CD4-positive, alpha-beta T cell treated with Interleukin-15 for 1 hour (primary cell): ENCODE measurements at regions not wholly inside any gene's neighbourhood (a gene's known extent, or its start where the extent isn't known, plus 50 kb on each side); places are given as distances from the start of the nearest gene placed in this dataset.
"Not testable (repeated sequence)": the region's sequence is repeated elsewhere in the genome, so short reads cannot be mapped to it uniquely, and the experiment has no call there.

ENCODE experiments used
- DNase-seq: peaks from one replicate; pipeline ENCODE4 v3.0.0-alpha.2; 2020

DNA sequence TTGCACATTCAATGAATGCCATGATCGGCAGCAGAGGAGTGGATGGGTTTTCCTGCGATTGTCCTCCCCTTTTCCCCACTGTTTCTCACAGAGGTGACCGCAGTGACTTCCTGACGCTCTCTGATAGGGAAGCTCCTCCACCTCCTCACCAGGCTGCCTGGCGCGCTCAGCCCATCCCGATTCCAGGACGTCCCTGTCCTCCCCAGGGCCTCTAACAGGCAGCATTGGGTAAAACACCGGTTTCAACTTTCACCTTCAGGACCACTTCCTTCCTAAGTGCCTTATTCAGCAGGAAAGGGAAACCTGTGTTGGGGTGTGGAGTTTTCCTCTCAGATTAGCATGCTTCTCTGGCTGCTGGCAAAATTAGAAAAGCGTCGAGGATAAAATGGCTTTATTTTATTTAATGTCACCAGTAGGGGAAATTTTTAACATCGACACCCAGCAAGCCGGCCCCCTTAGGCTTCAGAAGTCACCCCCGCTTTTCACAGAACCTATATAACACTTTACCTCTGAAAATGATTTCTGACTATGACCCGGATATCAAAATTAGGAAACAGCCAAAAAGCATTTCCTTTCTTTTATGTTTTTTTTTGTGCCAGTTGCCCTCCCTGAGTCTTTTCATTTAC is 570.4 kb upstream of the GJE1 start:
- no peak for DNase-seq

DNA sequence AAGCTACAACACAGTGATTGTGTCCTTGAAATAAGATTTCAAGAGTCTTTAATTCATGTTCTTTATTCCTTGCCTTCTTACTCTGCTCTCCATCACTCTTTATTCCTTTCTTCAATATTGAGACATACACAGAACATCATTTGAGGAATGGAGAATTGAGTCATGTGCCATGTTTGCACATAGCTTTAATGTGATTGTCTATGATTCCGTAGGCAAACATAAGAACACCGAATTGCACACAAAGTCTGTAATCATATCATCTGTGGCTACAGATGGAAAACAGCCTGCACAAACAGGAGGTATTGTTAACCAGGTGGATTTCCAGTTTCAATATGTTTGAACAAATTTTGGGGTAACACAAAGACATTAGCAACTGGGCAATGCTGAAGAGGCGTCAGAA is 571.6 kb upstream of the GJE1 start:
- no peak for DNase-seq

DNA sequence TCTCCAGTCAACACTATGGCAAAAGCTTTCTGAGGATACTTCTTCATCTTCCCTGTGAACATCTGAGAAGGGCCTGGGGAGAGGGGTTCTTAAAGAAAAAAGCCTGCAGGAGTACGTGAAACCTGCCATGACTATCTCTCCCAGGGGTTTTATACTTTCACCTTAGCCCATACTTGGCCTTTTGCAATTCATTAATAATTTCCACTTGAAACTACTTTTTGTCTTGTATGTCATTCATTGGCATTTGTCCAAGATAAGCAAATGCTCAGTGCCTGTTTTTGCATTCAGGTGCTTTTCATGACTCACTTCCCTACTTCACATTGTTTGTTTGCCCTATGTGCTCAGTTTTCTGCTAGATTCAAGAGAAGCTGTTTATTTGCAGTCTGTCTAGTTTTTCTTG is 580.3 kb upstream of the GJE1 start:
- no peak for DNase-seq

DNA sequence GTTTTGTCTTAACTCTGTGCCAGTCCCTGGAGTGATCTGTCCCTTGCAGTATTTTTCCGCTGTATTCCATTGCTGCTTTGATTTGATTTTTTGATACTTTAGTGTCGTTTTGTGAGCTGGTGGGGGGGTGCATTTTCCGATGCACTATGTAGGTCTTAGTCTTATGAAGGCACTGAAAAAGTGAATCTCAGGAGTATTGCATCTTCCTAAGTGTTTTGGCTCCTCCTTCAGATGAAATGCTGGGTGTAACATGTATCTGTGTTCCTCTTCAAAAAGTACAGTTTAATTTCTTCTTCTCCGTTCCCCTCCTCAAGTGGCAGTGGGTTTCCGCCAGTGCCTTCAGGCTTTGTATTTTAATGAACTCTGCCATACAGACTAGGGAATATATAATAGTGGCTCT is 580.7 kb upstream of the GJE1 start:
- no peak for DNase-seq

DNA sequence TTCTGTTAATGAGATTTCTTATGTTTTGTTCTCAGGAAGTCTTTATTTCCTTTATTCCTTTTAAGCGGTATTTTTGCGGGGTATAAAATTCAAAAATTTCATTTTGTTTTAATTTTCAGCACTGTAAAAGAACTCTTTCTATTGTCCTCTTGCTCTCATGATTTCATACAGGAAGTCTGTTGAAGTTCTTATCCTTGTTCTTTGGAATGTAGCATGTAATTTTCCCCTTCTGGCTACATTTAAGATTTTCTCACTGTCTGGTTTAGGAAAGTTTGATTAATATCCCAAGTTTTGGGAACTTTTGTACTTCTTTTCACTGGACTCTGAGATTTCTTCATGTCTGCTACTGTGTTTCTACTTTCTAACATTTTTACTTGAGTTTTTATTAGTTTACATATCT is 581.4 kb upstream of the GJE1 start:
- no peak for DNase-seq

DNA sequence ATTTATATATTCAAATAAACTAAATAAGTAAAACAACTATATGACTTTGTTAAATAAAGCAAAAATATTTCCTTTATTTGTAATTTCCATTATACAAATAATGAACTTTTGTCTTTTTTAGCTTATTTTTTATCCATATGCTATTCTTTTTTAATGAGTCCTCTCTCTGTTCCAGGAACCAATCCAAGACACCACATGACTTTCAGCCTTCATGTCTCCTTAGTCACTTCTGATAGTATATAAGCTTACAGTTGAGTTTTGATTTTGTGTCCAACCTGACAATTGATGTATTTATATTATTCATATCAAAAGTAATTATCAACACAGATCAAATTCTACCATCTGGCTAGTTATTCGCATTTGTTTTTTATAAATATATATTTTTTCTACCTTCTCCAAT is 582.3 kb upstream of the GJE1 start:
- no peak for DNase-seq

DNA sequence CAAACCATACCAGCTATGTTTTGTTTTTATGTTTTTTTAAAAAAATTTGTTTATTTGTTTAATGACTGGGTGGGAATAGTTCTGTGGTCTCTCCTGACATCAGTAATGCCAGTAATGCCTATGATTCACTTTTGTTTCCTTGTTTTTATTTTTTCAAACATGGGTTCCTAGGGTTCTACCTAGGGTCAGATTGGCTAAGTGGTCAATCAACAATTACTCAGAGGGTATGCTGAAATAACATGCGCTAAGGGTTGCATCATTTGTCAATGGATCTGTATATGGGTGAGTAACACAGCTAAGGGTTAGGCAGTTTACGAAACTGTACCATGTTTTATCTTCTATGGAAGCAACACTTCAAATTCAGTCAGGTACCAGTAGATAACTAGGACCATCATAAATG is 583.8 kb upstream of the GJE1 start:
- DNase-seq = no peak

DNA sequence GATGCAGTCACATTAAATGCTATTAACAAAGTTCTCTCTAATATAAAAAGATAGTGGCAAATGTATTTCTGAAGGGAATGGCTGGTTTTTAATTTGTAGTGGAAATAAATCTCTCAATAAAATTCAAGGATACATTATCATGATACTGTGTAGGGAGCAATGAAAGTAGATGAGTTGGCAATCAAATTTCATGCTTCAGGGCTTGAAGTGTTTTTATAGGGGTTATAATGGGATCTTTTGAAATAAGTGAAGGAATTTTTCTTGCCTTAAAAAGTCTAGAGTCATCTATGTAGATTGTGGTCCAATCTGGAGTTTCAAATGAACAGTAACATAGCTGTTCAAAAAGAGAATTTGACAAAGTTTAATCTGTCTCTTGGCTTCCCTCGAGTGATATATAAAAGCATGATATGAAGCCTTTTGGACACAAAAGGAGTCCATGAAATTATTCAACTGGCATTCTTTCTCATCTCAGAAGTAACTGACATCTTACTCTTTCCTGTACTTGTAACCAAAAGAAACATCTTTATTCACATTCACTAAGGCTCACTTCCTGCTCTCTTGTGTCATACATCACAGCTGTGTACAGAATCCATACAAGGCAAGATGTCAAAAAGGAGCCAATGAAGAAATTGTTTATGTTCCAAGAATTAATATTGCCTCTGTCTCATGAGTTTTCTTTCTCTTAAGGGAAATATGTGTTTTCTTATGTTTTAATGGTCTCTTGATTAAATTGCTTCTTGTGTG is 591.0 kb upstream of the GJE1 start:
- DNase-seq = no peak

DNA sequence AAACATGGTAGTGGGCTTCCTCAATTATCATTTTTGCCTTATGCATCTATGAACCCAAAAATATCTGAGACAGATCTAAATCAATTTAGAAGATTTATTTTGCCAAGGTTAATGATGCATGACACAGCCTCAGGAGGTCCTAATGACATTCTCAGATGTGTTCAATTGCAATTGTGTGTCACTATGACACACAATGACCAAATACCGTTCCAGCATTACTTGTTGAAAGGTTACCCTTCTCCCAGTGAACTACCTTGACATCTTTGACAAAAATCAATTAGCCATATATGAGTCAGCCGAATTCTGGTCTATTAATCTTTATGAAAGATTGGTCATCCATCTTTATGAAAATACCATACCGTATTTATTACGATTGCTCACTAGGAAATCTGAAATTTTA is 592.5 kb upstream of the GJE1 start:
- no peak for DNase-seq

DNA sequence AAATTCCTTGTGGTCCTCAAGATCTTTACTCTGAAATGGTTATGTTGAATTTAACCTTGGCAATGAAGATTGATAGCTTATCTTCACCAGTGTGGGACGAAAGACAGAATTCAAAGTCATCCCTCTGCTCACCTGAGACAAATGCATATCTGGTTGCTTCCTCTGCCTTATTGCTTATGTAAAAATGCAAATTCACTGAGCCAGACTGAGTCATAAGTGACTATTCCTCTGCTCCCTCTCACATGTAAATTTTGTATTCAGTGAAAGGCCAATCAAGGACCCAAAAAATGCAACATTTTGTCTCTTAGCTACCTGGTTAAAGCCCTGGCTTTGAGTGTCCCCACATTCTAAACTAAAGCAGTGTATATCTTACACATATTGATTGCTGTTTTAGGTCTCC is 593.1 kb upstream of the GJE1 start:
- DNase-seq = no peak

DNA sequence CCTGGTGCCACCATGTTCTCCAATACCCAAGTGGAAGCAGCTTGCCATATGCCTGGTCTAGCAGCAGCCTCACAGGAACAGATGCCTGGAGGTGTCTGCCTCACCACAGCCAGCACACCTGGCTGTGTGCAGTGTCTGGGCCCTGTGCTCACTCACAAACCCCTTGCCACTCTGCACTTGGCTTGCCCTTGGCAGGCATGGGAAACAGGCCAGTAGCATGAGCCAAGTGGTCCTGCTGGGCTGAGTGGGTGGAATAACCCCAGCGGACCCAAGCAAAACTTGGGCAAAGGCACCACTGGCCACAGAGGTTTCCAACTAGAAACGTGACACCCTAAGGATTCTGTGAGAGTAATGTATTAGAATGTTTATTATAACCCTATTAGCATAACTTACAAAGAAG is 600.5 kb upstream of the GJE1 start:
- no peak for DNase-seq

DNA sequence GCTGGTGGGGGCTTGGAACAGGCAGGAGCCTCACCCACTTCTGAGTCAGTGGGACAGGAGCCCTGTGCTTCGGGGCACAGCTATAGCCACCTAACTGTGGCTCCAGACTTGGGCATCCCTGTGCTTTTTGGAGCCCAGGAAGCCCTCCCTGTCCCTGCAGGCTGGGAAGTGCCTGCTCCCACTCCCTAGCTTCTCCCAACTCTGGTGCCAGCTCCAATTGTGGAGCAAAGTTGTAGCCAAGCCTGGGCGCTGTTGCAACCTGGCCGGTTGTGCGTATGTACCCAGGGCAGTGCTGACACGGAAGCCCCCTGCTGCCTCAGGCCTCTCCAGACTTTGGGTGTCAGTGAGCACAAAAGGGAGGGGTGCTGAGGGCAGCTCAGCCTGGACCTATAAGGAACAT is 601.7 kb upstream of the GJE1 start:
- DNase-seq = no peak

DNA sequence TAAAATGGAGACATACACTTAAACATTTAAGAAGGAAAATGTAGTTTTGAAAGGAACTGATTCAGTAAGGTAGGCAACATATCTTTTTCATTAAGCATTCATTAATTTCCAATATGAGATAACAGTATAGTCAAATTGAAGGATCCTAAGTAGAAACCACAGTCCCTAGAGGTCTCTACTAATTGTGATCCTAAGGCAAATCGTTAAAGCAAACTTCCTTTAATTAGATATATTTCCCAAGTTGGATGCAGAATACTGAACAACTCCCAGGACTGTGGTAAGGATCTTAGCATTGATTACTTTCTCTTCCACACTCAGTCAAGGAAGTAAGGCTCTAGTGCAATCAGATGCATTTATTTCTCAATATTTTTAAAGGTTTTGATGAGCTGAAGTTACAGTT is 604.1 kb upstream of the GJE1 start:
- no peak for DNase-seq

DNA sequence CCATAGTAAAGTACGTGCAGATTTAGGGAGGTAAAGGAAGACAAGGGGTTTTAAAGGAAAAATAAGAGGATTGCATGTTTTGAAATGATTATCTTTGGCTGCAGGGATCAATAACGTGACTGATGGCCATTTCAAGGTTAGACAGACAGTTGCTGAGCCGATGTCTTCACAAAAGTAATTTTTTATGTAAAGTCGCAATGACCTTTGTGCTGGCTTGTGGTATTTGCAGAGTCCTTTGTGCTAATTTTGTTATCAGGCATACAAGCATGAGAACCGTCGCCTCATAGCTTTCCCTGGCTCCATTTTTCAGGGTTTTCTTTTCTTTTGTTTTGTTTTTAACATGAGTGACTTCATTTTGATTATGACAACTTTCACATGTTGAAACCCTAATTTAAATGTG is 605.7 kb upstream of the GJE1 start:
- no peak for DNase-seq

DNA sequence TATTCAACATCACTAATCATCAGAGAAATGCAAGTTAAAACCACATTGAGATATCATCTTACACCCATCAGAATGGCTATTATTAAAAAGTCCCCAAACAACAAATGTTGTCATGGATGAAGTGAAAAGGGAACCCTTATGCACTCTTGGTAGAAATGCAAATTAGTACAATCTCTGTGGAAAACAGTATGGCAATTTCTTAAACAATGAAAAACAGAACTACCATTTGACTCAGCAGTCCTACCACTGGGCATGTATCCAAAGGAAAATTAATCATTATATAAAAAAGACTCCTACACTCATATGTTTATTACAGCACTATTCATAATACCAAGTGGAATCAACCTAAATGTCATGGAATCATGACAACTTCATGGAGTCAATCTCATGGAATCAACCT is 611.3 kb upstream of the GJE1 start:
- DNase-seq = no peak

DNA sequence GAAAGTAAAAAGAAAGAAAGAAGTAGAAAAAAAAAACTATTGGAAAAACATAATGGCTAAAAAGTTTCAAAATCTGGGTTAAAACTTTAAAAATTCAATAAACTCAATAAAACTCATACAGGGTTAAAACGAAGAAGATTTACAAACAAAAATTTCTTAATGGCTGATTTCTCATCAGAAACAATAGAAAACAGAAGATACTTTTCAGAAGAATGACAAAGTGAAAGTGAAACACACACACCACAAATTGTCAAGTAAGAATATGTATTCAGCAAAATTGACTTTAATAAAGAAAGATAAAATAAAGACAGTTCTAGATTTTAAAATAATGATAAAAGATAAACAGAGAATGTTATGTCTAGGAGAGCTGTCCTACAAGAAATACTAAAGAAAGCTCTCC is 618.9 kb upstream of the GJE1 start:
- no peak for DNase-seq

DNA sequence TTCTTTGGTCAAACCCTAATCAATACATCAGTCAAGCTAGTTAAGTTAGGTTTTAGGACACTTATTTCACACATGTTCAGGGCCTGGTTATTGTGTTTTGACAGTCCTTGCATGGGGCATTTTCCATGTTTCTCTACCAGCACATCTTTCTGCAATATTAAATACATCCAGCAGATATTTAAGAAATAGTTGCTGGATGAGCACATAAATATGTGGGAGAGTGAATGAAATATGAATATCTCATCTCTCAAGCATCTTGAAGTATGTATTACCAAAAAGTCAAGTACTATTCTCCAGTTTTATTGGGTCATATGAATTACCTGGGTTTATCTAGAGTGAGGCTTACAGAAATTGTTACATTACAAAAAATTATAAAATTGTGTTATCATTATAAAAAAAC is 621.9 kb upstream of the GJE1 start:
- no peak for DNase-seq

DNA sequence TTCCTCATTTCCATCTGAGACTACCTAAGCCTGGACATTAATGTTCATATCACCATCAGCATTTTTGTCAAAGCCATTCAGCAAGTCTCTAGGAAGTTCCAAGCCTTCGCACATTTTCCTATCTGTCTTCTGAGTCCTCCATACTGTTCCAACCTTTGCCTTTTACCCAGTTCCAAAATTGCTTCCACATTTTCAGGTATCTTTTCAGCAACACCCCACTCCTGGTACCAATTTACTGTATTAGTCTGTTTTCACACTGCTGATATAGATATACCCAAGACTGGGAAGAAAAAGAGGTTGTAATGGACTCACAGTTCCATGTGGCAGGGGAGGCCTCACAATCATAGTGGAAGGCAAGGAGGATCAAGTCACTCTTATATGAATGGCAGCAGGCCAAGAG is 626.7 kb upstream of the GJE1 start:
- not testable (repeated sequence) for DNase-seq

DNA sequence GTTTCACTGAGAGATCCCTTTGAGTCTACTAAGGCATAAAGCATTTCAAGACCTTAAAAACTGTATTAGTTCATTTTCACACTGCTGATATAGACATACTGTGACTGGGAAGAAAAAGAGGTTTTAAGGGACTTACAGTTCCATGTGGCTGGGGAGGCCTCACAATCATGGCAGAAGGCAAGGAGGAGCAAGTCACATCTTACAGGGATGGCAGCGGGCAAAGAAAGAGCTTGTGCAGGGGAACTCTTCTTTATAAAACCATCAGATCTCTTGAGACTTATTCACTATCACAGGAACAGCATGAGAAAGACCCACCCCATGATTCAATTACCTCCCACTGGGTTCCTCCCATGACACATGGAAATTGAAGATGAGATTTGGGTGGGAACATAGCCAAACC is 628.4 kb upstream of the GJE1 start:
- not testable (repeated sequence) for DNase-seq

DNA sequence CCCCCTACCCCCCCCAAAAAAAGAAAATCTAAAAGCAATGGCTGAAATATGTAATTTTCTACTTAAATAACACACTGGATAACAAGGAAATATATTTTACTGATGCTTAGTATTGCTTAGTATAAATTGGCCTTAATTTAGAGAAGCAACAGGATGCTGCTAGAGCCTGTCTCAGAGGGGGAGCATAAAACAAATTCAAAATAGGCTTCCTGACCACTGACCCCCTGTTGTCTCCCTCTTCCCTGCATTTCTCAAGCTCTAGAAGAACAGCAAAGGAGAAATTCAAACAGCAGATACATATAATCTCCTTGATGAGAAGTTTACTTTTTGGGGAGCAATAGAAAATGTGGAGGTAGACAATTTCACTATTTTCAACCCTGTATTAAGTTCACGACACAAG is 631.1 kb upstream of the GJE1 start:
- DNase-seq = no peak

DNA sequence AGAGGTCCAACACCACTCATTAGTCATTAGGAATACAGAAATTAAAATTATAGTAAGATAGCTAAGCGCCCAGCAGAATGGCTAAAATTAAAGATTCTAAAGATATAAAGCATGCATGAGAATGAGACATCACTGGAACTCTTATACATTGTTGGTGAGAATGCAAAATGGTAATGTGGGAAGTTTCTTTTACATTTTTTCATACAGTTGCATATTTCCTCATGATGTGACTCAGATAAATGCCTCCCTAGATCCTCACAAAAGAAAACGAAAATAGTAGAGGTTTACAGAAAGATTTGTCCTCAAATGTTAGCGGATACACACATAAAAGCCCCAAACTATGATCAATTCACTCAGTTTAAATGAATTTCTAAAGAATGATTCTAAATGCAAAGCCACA is 633.7 kb upstream of the GJE1 start:
- DNase-seq = no peak

DNA sequence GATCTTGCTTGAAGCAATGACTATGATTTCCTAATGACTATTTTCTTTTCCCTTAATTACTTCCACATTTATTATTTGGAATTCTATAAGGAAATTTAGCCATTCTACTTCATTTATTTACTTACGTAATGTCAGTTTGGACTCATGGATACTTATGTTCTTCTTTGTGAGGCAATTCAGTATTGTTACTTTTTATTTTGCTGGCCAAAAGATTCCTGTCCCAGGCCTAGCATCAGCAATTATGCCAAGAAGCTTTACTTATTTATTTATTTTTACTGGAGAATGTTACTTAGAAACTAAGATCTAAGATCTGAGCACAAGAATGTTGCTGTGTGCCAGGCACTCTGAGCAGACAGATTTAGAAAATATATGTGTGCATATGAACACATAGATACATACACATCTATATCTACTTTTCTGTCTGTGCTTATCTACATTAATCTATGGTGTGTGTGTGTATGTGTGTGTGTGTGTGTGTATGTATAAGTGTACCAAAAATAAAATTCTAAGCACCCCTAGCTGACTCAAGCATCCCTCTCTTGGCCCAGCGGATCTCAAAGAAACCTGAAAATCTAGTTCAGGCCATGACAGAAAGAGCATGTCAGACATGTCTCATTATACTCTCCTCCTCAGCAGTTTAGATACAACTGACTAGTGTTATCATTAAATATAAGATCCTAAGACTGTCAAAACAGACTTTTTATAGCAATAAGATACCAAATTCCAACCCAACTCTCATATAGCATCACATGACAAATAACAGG is 640.0 kb upstream of the GJE1 start:
- DNase-seq = no peak

DNA sequence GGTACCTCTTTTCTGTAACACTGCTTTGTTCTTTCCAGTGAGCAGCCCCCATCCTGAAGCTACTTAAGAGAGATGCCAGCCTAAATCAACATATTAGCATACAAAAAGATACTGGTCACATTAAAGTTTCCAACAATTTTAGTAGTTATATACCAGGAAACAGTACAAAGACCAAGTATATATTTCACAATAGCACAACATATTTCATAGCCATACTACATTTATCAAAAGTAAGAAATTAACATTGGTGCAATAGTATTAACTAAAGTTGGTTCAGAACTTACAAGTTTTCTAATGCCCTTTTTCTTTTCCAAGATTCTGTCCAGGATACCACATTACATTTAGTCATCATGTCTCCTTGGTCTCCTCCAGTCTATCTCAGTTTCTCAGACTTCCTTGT is 641.0 kb upstream of the GJE1 start:
- DNase-seq = no peak

DNA sequence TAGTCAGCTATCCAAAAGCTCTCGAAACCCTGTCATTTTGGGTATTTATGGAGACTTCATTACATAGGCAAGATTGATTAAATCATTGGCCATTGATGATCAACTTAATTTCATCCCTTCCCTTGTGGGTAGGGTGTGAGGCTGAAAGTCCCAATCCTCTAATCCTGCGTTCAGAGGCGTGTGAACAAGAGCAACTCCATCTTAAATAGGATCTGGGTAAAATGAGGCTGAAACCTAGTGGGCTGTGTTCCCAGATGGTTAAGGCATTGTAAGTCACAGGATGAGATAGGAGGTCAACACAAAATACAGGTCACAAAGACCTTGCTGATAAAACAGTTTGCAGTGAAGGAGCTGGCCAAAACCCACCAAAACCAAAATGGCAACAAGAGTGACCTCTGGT is 641.7 kb upstream of the GJE1 start:
- no peak for DNase-seq

DNA sequence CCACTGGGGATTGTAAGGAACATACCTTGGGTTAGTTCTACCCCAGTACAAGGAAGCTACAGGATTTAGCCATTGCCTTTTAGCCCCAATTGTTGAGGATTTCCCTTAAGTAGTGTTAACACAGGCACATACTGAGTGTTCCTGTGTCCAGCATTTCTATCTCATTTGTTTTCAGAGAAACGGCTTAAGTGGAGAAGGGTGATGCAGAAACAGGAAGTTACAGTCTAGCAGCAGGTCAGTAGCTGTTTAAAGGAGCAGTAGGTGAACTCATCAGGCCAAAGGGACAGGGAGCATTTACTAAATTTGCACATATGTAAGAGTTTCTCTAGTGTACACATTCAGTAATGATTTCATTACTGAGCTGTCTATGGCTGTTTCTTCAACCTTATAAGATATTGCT is 644.2 kb upstream of the GJE1 start:
- no peak for DNase-seq
